Esophagus muscularis mucosa (tissue), 4 donors: ENCODE measurements at regions not wholly inside any gene's neighbourhood (a gene's known extent, or its start where the extent isn't known, plus 50 kb on each side); places are given as distances from the start of the nearest gene placed in this dataset.

Experiments used
- DNase-seq: peaks from one replicate; pipeline ENCODE4 v3.0.0-alpha.2; 2017; ENCODE audit errors: extremely low spot score
- H3K27ac ChIP-seq, 4 donors: fragments of 200-600 bp; sonication (generic); replicated peaks in 1 of 4; 1 replicate in 3 of 4; 2 replicates in 1 of 4; pipeline ENCODE4 v1.5.1; 2016 to 2019; ENCODE audit warnings: mild to moderate bottlenecking in 1 of 4
- H3K27me3 ChIP-seq, 4 donors: fragments of 200-600 bp; sonication (generic); one replicate each; pipeline versions ENCODE4 v1.5.1 to v1.6.0; 2016 to 2019
- H3K36me3 ChIP-seq, 4 donors: fragments of 200-600 bp; sonication (generic); one replicate each; pipeline ENCODE4 v1.5.1; 2016 to 2019
- H3K4me1 ChIP-seq, 4 donors: fragments of 200-600 bp; sonication (generic); one replicate each; pipeline ENCODE4 v1.5.1; 2016 to 2019
- H3K4me3 ChIP-seq, 4 donors: fragments of 200-600 bp; sonication (generic); 1 replicate in 2 of 4; 2 replicates in 2 of 4; pipeline ENCODE4 v1.5.1; 2016 to 2019; ENCODE audit warnings: mild to moderate bottlenecking in 4 of 4, moderate library complexity in 1 of 4
- H3K9me3 ChIP-seq, 4 donors: fragments of 200-600 bp; sonication (generic); 1 replicate in 3 of 4; 2 replicates in 1 of 4; pipeline ENCODE4 v1.5.1; 2016 to 2019
- EP300 ChIP-seq: sonication (generic); formaldehyde crosslinking; IDR thresholded peaks from one replicate; pipeline ENCODE4 v1.6.1; 2017; ENCODE audit warnings: antibody characterized with exemption
- POLR2A ChIP-seq: fragments of 450-650 bp; IDR thresholded peaks from one replicate; pipeline ENCODE4 v1.6.1; 2017; ENCODE audit warnings: antibody characterized with exemption, moderate library complexity, mild to moderate bottlenecking, low read depth
- POLR2AphosphoS5 ChIP-seq, 2 donors: sonication (generic); formaldehyde crosslinking; IDR thresholded peaks; one replicate each; pipeline ENCODE4 v1.6.1; 2017; ENCODE audit warnings: antibody characterized with exemption in 2 of 2
- WGBS: methylation state at CpG from one replicate; pipeline ENCODE4 v1.1.5; 2018; 5-methylcytosine and 5-hydroxymethylcytosine counted together
- intact Hi-C: fragments of 100-400 bp; cut with DNase I; formaldehyde crosslinking; loops from one replicate; pipeline ENCODE4 v1.15.1; 2023
- TF ChIP-seq, protein P1 (sequence below), 3 experiments: fragments of 200-600 bp in 2 of 3; fragments of 450-650 bp in 1 of 3; sonication (generic) in 2 of 3; IDR thresholded peaks; one replicate each; pipeline ENCODE4 v1.5.1; 2017 to 2019; ENCODE audit warnings: antibody characterized with exemption in 3 of 3, mild to moderate bottlenecking in 2 of 3, moderate library complexity in 1 of 3

DNA sequence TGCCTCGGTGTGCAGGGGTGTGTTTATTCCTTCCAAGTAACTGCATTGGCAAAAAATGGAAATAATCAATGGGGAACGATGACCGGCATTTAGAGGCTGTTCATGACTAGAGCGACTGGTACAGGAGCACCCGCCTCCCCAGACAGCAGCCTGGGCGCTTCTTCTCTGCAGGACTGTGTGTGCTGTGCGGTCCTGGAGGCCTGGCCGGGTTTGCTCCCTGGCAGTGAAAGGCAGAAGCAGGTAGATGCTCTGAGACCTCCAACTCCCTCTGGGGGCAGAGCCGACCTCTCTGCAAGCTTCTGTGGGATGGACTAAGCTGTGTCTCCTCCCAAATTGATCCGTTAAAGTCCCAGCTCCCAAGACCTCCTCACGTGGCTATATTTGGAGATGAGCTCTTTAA is 59.2 kb upstream of the ACTRT2 start:
- intact Hi-C loops: no loop called here
- Histone ChIP-seq H3K36me3 (no peaks in the 10 kb centered on the region), H3K4me1 (peaks cover 0 to 4% (median 0%) of the 10 kb centered on the region in 4 donors), H3K27me3 (peaks cover 0 to 39% (median 0%) of the 10 kb centered on the region in 4 donors), H3K9me3 (peaks cover 0 to 23% (median 21%) of the 10 kb centered on the region in 4 donors), H3K4me3 (no peak overlapping the region), H3K27ac (no peak overlapping the region)
- TF ChIP-seq POLR2AphosphoS5 (IDR thresholded peaks at IDR 0.05) (no peak), POLR2A (no peak), EP300 (no peak)
- TF ChIP-seq, protein P1, sequence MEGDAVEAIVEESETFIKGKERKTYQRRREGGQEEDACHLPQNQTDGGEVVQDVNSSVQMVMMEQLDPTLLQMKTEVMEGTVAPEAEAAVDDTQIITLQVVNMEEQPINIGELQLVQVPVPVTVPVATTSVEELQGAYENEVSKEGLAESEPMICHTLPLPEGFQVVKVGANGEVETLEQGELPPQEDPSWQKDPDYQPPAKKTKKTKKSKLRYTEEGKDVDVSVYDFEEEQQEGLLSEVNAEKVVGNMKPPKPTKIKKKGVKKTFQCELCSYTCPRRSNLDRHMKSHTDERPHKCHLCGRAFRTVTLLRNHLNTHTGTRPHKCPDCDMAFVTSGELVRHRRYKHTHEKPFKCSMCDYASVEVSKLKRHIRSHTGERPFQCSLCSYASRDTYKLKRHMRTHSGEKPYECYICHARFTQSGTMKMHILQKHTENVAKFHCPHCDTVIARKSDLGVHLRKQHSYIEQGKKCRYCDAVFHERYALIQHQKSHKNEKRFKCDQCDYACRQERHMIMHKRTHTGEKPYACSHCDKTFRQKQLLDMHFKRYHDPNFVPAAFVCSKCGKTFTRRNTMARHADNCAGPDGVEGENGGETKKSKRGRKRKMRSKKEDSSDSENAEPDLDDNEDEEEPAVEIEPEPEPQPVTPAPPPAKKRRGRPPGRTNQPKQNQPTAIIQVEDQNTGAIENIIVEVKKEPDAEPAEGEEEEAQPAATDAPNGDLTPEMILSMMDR (IDR thresholded peaks at IDR 0.05): no peak
- no peak for DNase-seq
- 71% methylated on average over 11 of the region's 11 CpGs for WGBS

DNA sequence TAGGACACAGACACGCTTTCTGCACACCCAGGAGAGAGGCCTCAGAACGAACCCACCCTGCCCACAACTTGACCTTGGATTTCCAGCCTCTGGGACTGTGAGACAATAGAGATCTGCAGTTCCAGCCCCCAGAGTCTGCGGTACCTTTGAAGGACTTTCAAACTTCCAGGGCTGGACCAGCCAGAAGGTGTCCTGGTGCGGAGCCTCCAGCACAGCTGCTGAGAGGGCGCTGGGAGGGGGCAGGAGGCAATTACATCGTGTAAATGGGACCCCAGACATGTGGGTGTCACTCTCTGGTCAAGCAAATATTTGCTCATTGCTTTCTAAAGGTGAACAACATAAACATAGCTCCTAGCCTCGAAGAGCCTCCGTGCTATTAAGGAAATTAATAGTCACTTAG is 58.7 kb upstream of the ACTRT2 start:
- DNase-seq: no peak
- Histone ChIP-seq H3K9me3 (peaks cover 0 to 19% (median 17%) of the 10 kb centered on the region in 4 donors), H3K27ac (no peak overlapping the region), H3K27me3 (peaks cover 0 to 44% (median 0%) of the 10 kb centered on the region in 4 donors), H3K4me3 (no peak overlapping the region), H3K4me1 (peaks cover 0 to 4% (median 0%) of the 10 kb centered on the region in 4 donors), H3K36me3 (no peaks in the 10 kb centered on the region)
- 73% methylated on average over 8 of the region's 8 CpGs for WGBS
- no peak for TF ChIP-seq POLR2AphosphoS5 (IDR thresholded peaks at IDR 0.05)
- TF ChIP-seq, protein P1 (IDR thresholded peaks at IDR 0.05): no peak
- no peak for TF ChIP-seq EP300
- no peak for TF ChIP-seq POLR2A
- intact Hi-C loops: no loop called here

DNA sequence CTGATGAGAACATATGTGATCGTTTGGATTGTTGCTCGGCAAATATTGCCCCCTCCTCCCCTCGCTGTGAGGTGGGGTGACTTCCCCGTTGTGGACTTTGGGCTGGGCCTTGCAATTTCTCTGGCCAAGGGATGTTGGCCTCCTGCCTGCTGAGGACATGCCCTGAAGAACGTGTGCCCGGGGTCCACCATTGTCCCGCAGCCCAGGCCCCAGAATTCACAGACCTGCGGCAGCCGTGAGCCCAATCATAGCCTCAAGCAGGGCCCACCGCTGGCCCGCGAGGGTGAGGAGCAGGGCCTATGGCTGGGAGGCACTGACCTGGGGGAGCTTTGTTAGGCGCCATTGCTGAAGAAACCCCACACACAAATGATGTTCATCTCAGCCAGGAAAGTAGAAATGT is 58.3 kb upstream of the ACTRT2 start:
- intact Hi-C loops: no loop called here
- no peak overlapping the region for H3K4me3 ChIP-seq
- 83% methylated on average over 6 of the region's 13 CpGs for WGBS
- H3K27ac ChIP-seq: no peak overlapping the region
- H3K4me1 ChIP-seq: peaks cover 0 to 4% (median 0%) of the 10 kb centered on the region in 4 donors
- TF ChIP-seq POLR2A: no peak
- no peak for TF ChIP-seq POLR2AphosphoS5 (IDR thresholded peaks at IDR 0.05)
- TF ChIP-seq, protein P1 (IDR thresholded peaks at IDR 0.05): no peak
- TF ChIP-seq EP300: no peak
- no peak for DNase-seq
- H3K36me3 ChIP-seq: no peaks in the 10 kb centered on the region
- H3K27me3 ChIP-seq: peaks cover 0 to 48% (median 0%) of the 10 kb centered on the region in 4 donors
- H3K9me3 ChIP-seq: peaks cover 0 to 15% (median 13%) of the 10 kb centered on the region in 4 donors

DNA sequence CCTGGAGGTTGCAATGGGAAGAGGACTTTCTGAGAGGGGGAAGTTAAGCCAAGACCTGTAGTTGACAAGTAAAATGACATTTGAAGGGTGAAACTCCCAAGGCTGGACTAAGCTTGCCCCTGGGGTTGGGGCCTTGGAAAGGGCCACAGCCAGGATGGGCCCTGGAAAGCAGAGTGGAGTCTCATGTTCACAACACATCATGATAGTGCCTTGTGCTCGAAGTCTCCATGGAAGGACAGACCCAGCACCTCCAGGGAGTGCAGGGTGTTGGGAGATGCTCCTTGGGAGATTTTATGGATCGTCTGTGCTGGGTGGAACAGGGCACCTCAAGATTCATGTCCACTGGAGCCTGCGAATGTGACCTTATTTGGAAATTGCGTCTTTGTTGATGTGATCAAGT is 55.6 kb upstream of the ACTRT2 start:
- DNase-seq: no peak
- no peaks in the 10 kb centered on the region for H3K9me3 ChIP-seq
- TF ChIP-seq, protein P1 (IDR thresholded peaks at IDR 0.05): no peak
- TF ChIP-seq POLR2AphosphoS5 (IDR thresholded peaks at IDR 0.05) (no peak), EP300 (no peak), POLR2A (no peak)
- 93% methylated on average over 4 of the region's 4 CpGs for WGBS
- intact Hi-C loops: no loop called here
- no peak overlapping the region for H3K4me3 ChIP-seq
- peaks cover 0 to 13% (median 0%) of the 10 kb centered on the region in 4 donors for H3K4me1 ChIP-seq
- H3K27me3 ChIP-seq: peaks cover 0 to 71% (median 0%) of the 10 kb centered on the region in 4 donors
- no peak overlapping the region for H3K27ac ChIP-seq
- no peaks in the 10 kb centered on the region for H3K36me3 ChIP-seq
